ENCODE measurements at regions not wholly inside any gene's neighbourhood (a gene's known extent, or its start where the extent isn't known, plus 50 kb on each side); places are given as distances from the start of the nearest gene placed in this dataset.

- no peak for TF ChIP-seq POLR2A (IDR thresholded peaks at IDR 0.05)
- TF ChIP-seq, protein P1, sequence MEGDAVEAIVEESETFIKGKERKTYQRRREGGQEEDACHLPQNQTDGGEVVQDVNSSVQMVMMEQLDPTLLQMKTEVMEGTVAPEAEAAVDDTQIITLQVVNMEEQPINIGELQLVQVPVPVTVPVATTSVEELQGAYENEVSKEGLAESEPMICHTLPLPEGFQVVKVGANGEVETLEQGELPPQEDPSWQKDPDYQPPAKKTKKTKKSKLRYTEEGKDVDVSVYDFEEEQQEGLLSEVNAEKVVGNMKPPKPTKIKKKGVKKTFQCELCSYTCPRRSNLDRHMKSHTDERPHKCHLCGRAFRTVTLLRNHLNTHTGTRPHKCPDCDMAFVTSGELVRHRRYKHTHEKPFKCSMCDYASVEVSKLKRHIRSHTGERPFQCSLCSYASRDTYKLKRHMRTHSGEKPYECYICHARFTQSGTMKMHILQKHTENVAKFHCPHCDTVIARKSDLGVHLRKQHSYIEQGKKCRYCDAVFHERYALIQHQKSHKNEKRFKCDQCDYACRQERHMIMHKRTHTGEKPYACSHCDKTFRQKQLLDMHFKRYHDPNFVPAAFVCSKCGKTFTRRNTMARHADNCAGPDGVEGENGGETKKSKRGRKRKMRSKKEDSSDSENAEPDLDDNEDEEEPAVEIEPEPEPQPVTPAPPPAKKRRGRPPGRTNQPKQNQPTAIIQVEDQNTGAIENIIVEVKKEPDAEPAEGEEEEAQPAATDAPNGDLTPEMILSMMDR (IDR thresholded peaks at IDR 0.05), result no peak
These were observed 128.4 kb upstream of the NOX3 start for GRCh38 chr6:155584006-155584405.
